Ishikawa (cell line): ENCODE measurements at regions not wholly inside any gene's neighbourhood (a gene's known extent, or its start where the extent isn't known, plus 50 kb on each side); places are given as distances from the start of the nearest gene placed in this dataset.

Source experiments
- EP300 ChIP-seq: IDR thresholded peaks from 2 replicates; pipeline ENCODE4 v1.6.1; 2012; ENCODE audit warnings: borderline replicate concordance
- RAD21 ChIP-seq: IDR thresholded peaks from 2 replicates; pipeline ENCODE4 v1.6.1; 2012; ENCODE audit warnings: low read depth
- TAF1 ChIP-seq: IDR thresholded peaks from 2 replicates; pipeline ENCODE4 v1.6.1; 2012; ENCODE audit warnings: low read depth, mild to moderate bottlenecking
- TCF12 ChIP-seq: IDR thresholded peaks from 2 replicates; pipeline ENCODE4 v1.6.1; 2012; ENCODE audit warnings: low read depth
- TEAD4 ChIP-seq: IDR thresholded peaks from 2 replicates; pipeline ENCODE4 v1.6.1; 2012
- TF ChIP-seq, protein P1 (sequence below): IDR thresholded peaks from 2 replicates; pipeline ENCODE4 v1.6.1; 2012
- TF ChIP-seq, protein P2 (sequence below): IDR thresholded peaks from 2 replicates; pipeline ENCODE4 v1.6.1; 2012; ENCODE audit warnings: low read depth, mild to moderate bottlenecking
- TF ChIP-seq, protein P3 (sequence below): IDR thresholded peaks from 2 replicates; pipeline ENCODE4 v1.6.1; 2012

DNA sequence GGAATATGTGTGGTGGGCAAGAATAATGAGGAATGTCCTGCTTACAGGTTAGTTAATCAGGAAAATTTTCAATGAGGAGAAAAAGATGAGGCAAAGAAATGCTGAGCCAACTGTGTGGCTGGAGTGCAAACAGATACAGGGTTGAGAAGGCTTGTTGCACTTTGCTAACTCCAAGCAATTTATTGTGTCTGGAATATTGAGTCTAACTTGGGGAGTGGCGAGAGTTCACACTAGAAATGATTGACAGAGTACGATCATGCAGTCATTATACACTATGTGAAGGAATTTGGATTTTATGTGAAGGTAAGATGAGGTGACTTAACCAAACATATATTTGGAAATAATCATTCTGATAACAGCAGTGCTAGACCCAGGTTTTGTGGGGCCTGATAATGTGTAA, 185.0 kb upstream of the ELAC2 start:
- TF ChIP-seq, protein P1, sequence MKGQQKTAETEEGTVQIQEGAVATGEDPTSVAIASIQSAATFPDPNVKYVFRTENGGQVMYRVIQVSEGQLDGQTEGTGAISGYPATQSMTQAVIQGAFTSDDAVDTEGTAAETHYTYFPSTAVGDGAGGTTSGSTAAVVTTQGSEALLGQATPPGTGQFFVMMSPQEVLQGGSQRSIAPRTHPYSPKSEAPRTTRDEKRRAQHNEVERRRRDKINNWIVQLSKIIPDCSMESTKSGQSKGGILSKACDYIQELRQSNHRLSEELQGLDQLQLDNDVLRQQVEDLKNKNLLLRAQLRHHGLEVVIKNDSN = no peak
- TF ChIP-seq, protein P2, sequence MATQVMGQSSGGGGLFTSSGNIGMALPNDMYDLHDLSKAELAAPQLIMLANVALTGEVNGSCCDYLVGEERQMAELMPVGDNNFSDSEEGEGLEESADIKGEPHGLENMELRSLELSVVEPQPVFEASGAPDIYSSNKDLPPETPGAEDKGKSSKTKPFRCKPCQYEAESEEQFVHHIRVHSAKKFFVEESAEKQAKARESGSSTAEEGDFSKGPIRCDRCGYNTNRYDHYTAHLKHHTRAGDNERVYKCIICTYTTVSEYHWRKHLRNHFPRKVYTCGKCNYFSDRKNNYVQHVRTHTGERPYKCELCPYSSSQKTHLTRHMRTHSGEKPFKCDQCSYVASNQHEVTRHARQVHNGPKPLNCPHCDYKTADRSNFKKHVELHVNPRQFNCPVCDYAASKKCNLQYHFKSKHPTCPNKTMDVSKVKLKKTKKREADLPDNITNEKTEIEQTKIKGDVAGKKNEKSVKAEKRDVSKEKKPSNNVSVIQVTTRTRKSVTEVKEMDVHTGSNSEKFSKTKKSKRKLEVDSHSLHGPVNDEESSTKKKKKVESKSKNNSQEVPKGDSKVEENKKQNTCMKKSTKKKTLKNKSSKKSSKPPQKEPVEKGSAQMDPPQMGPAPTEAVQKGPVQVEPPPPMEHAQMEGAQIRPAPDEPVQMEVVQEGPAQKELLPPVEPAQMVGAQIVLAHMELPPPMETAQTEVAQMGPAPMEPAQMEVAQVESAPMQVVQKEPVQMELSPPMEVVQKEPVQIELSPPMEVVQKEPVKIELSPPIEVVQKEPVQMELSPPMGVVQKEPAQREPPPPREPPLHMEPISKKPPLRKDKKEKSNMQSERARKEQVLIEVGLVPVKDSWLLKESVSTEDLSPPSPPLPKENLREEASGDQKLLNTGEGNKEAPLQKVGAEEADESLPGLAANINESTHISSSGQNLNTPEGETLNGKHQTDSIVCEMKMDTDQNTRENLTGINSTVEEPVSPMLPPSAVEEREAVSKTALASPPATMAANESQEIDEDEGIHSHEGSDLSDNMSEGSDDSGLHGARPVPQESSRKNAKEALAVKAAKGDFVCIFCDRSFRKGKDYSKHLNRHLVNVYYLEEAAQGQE = no peak
- TF ChIP-seq, protein P3, sequence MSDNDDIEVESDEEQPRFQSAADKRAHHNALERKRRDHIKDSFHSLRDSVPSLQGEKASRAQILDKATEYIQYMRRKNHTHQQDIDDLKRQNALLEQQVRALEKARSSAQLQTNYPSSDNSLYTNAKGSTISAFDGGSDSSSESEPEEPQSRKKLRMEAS = no peak
- TF ChIP-seq EP300 (no peak), TCF12 (no peak), TAF1 (no peak), TEAD4 (no peak), RAD21 (no peak)
